Stimulated activated CD8-positive, alpha-beta memory T cell treated with anti-CD3 and anti-CD28 coated beads, Interleukin-7, amount 100 ng/mL, for 24 hours (primary cell): ENCODE measurements at regions not wholly inside any gene's neighbourhood (a gene's known extent, or its start where the extent isn't known, plus 50 kb on each side); places are given as distances from the start of the nearest gene placed in this dataset.

Experiments
- DNase-seq: peaks from one replicate; pipeline ENCODE4 v3.0.0-alpha.2; 2020; ENCODE audit warnings: low read depth

GRCh38 chr2:226079671-226080181, 680.2 kb downstream of the NYAP2 start:
- DNase-seq, result no peak

- no peak for DNase-seq
Measured at GRCh38 chr2:226079196-226079595, 679.7 kb downstream of the NYAP2 start.

- no peak for DNase-seq
Measured at GRCh38 chr2:226078666-226079065, 679.2 kb downstream of the NYAP2 start.

- DNase-seq, result no peak
Measured at GRCh38 chr2:226077841-226078240, 678.3 kb downstream of the NYAP2 start.

GRCh38 chr2:226077031-226077430, 677.5 kb downstream of the NYAP2 start:
- no peak for DNase-seq

- no peak for DNase-seq
Measured at GRCh38 chr2:226076529-226076928, 677.0 kb downstream of the NYAP2 start.

- no peak for DNase-seq
Measured at GRCh38 chr2:226074391-226074790, 674.9 kb downstream of the NYAP2 start.

GRCh38 chr2:226073496-226074160, 674.1 kb downstream of the NYAP2 start:
- DNase-seq, result no peak

- no peak for DNase-seq
Measured at GRCh38 chr2:226066873-226067272, 667.4 kb downstream of the NYAP2 start.

GRCh38 chr2:226066391-226066790, 666.9 kb downstream of the NYAP2 start:
- no peak for DNase-seq

GRCh38 chr2:226064932-226065570, 665.5 kb downstream of the NYAP2 start:
- DNase-seq, result no peak

- no peak for DNase-seq
Measured at GRCh38 chr2:226063704-226064440, 664.4 kb downstream of the NYAP2 start.

- no peak for DNase-seq
Measured at GRCh38 chr2:226059961-226060627, 660.6 kb downstream of the NYAP2 start.

GRCh38 chr2:226057914-226058313, 658.4 kb downstream of the NYAP2 start:
- DNase-seq, result no peak

GRCh38 chr2:226057365-226057764, 657.9 kb downstream of the NYAP2 start:
- no peak for DNase-seq

- no peak for DNase-seq
Measured at GRCh38 chr2:226052772-226053416, 653.4 kb downstream of the NYAP2 start.

- no peak for DNase-seq
Measured at GRCh38 chr2:226050822-226051221, 651.3 kb downstream of the NYAP2 start.

- DNase-seq, result no peak
Measured at GRCh38 chr2:226048611-226049010, 649.1 kb downstream of the NYAP2 start.

GRCh38 chr2:226045080-226045479, 645.6 kb downstream of the NYAP2 start:
- DNase-seq, result no peak

- DNase-seq, result no peak
Measured at GRCh38 chr2:226040344-226040900, 640.9 kb downstream of the NYAP2 start.

- no peak for DNase-seq
Measured at GRCh38 chr2:226037526-226037925, 638.0 kb downstream of the NYAP2 start.
